DOHH2 (cell line): ENCODE measurements at regions not wholly inside any gene's neighbourhood (a gene's known extent, or its start where the extent isn't known, plus 50 kb on each side); places are given as distances from the start of the nearest gene placed in this dataset.

Experiments
- H3F3A ChIP-seq: fragments of 200-600 bp; sonication (generic), shearing (Covaris generic); 2 replicates; pipeline ENCODE4 v1.6.0; 2016; ENCODE audit warnings: antibody characterized with exemption, mild to moderate bottlenecking; ENCODE audit not compliant: control insufficient read depth, insufficient read depth
- H3K27ac ChIP-seq: fragments of 200-600 bp; sonication (generic); 2 replicates; pipeline ENCODE4 v1.5.1; 2014; ENCODE audit warnings: low read depth, mild to moderate bottlenecking, low read length, moderate library complexity
- H3K27me3 ChIP-seq: fragments of 200-600 bp; sonication (generic); 2 replicates; pipeline ENCODE4 v1.6.1; 2014; ENCODE audit warnings: mild to moderate bottlenecking, low read length, mixed read lengths; ENCODE audit not compliant: control insufficient read depth
- H3K36me3 ChIP-seq: fragments of 200-600 bp; sonication (generic); 2 replicates; pipeline ENCODE4 v1.6.1; 2014; ENCODE audit warnings: mild to moderate bottlenecking, low read length, moderate library complexity, mixed read lengths; ENCODE audit not compliant: control insufficient read depth
- H3K4me1 ChIP-seq: fragments of 200-600 bp; sonication (generic); 2 replicates; pipeline ENCODE4 v1.6.1; 2014; ENCODE audit warnings: mild to moderate bottlenecking, low read length, mixed read lengths; ENCODE audit not compliant: control insufficient read depth
- H3K4me2 ChIP-seq: fragments of 200-600 bp; sonication (generic); 2 replicates; pipeline ENCODE4 v1.6.0; 2014; ENCODE audit warnings: mild to moderate bottlenecking, low read length, moderate library complexity
- H3K4me3 ChIP-seq: fragments of 200-600 bp; sonication (generic); 2 replicates; pipeline ENCODE4 v1.5.1; 2014; ENCODE audit warnings: mild to moderate bottlenecking, low read length, mixed read lengths
- H3K79me2 ChIP-seq: fragments of 200-600 bp; sonication (generic); 2 replicates; pipeline ENCODE4 v1.6.1; 2014; ENCODE audit warnings: mild to moderate bottlenecking, low read length, mixed read lengths; ENCODE audit not compliant: control insufficient read depth
- H3K9me2 ChIP-seq: fragments of 200-600 bp; sonication (generic); replicated peaks from 2 replicates; pipeline ENCODE4 v1.6.1; 2014; ENCODE audit warnings: mild to moderate bottlenecking, low read length, mixed read lengths; ENCODE audit not compliant: control insufficient read depth
- H3K9me3 ChIP-seq: fragments of 200-600 bp; sonication (generic); 2 replicates; pipeline ENCODE4 v1.6.1; 2014; ENCODE audit warnings: antibody characterized with exemption, low read length, mixed read lengths; ENCODE audit not compliant: control insufficient read depth, insufficient read depth
- H4K20me1 ChIP-seq: fragments of 200-600 bp; sonication (generic); 2 replicates; pipeline ENCODE4 v1.6.0; 2014; ENCODE audit warnings: low read depth, mild to moderate bottlenecking, antibody characterized with exemption, low read length, moderate library complexity; ENCODE audit not compliant: control insufficient read depth, insufficient read depth
- CTCF ChIP-seq: fragments of 200-600 bp; sonication (generic); IDR thresholded peaks from one replicate; pipeline ENCODE4 v1.5.1; 2014; ENCODE audit warnings: antibody characterized with exemption, mild to moderate bottlenecking, low read depth, low read length; ENCODE audit not compliant: poor library complexity, severe bottlenecking
- EZH2phosphoT487 ChIP-seq: fragments of 200-600 bp; sonication (generic); IDR thresholded peaks from 2 replicates; pipeline ENCODE4 v1.6.1; 2017; ENCODE audit warnings: borderline replicate concordance, mild to moderate bottlenecking, antibody characterized with exemption, low read length, moderate library complexity, mixed read lengths

- no peak overlapping the region for H3K4me2 ChIP-seq
- no peaks in the 10 kb centered on the region for H4K20me1 ChIP-seq
- no peaks in the 10 kb centered on the region for H3K4me1 ChIP-seq
- no peak for TF ChIP-seq CTCF
- TF ChIP-seq EZH2phosphoT487, result no peak
- no peaks in the 10 kb centered on the region for H3K36me3 ChIP-seq
- H3K9me3 ChIP-seq, result no peaks in the 10 kb centered on the region
- H3K27me3 ChIP-seq, result no peaks in the 10 kb centered on the region
- H3K9me2 ChIP-seq, result no peaks in the 10 kb centered on the region; the same call in 1 of the 2 replicates
- no peak overlapping the region for H3K4me3 ChIP-seq
- H3K79me2 ChIP-seq, result no peaks in the 10 kb centered on the region
- H3K27ac ChIP-seq, result no peak overlapping the region
- no peaks in the 10 kb centered on the region for H3F3A ChIP-seq
Observed at GRCh38 chr3:59663076-59663850, 613.4 kb upstream of the CFAP20DC start.

- Histone ChIP-seq H3K4me2 (no peak overlapping the region), H3K79me2 (no peaks in the 10 kb centered on the region), H3K9me2 (no peaks in the 10 kb centered on the region; the same call in 1 of the 2 replicates), H3K9me3 (no peaks in the 10 kb centered on the region), H3K27ac (no peak overlapping the region), H3F3A (no peaks in the 10 kb centered on the region), H3K27me3 (no peaks in the 10 kb centered on the region), H3K4me1 (no peaks in the 10 kb centered on the region), H3K36me3 (no peaks in the 10 kb centered on the region), H4K20me1 (no peaks in the 10 kb centered on the region), H3K4me3 (no peak overlapping the region)
- TF ChIP-seq CTCF, result no peak
- no peak for TF ChIP-seq EZH2phosphoT487
Observed at GRCh38 chr3:59660852-59661625, 611.2 kb upstream of the CFAP20DC start.

GRCh38 chr3:59660376-59660775, 610.6 kb upstream of the CFAP20DC start:
- Histone ChIP-seq H3K4me3 (no peak overlapping the region), H4K20me1 (no peaks in the 10 kb centered on the region), H3K4me2 (no peak overlapping the region), H3K36me3 (no peaks in the 10 kb centered on the region), H3K9me2 (no peaks in the 10 kb centered on the region; the same call in 1 of the 2 replicates), H3F3A (no peaks in the 10 kb centered on the region), H3K4me1 (no peaks in the 10 kb centered on the region), H3K27me3 (no peaks in the 10 kb centered on the region), H3K79me2 (no peaks in the 10 kb centered on the region), H3K27ac (no peak overlapping the region), H3K9me3 (no peaks in the 10 kb centered on the region)
- TF ChIP-seq CTCF (no peak), EZH2phosphoT487 (no peak)
